HepG2 (cell line): ENCODE measurements at regions not wholly inside any gene's neighbourhood (a gene's known extent, or its start where the extent isn't known, plus 50 kb on each side); places are given as distances from the start of the nearest gene placed in this dataset.

Source experiments
- ATAC-seq: fragments of 200-7000 bp; cut with Tn5 transposase; 3 replicates; pipeline ENCODE4 v1.9.1; 2020; ENCODE audit warnings: mild to moderate bottlenecking, moderate library complexity
- BruUV-seq: library from RNA; stranded (reverse); fragments of 400-500 nt; replicated peaks from 2 replicates; lab custom pipeline; 2021; lab: Mats Ljungman, UMichigan
- CTCF ChIA-PET: fragments of 300-600 bp; formaldehyde crosslinking; extraction: SDS; loops from one replicate; lab custom pipeline; 2021; ENCODE audit warnings: low total read pairs, inconsistent platforms, low intra/inter-chr PET ratio; lab: Yijun Ruan, JAX
- POLR2A ChIA-PET: fragments of 350-600 bp; sonication (Branson Sonifier 250); formaldehyde crosslinking; loops from one replicate; lab custom pipeline; 2020; ENCODE audit warnings: antibody characterized with exemption, inconsistent platforms; lab: Yijun Ruan, JAX
- DNase-seq: peaks from one replicate; pipeline ENCODE4 v3.0.0-alpha.2; 2015; ENCODE audit warnings: low spot score
- FAIRE-seq: peaks from 3 replicates; lab custom pipeline; 2011; peaks lifted over from hg19 to GRCh38; lab: Jason Lieb, UNC
- H2AFZ ChIP-seq: one replicate; pipeline ENCODE4 v1.6.1; 2011; ENCODE audit warnings: low read length, inconsistent platforms
- H3K27ac ChIP-seq: fragments of 300-600 bp; 3 replicates; pipeline ENCODE4 v1.8.0; 2011; ENCODE audit warnings: mixed run types, mild to moderate bottlenecking, mixed read lengths, low read length, inconsistent platforms; ENCODE audit not compliant: insufficient read depth; ENCODE audit errors: extremely low read length
- H3K27me3 ChIP-seq, 2 experiments: fragments of 200-600 bp in 1 of 2; 2 replicates in 1 of 2; 3 replicates in 1 of 2; pipeline versions ENCODE4 v1.6.0 to v1.8.0; 2011; ENCODE audit warnings: low read length in 2 of 2, mild to moderate bottlenecking in 2 of 2, moderate library complexity in 2 of 2, inconsistent platforms in 1 of 2; ENCODE audit not compliant: insufficient read depth in 2 of 2, control insufficient read depth in 1 of 2
- H3K36me3 ChIP-seq, 2 experiments: fragments of 200-600 bp in 1 of 2; replicated peaks in 1 of 2; 2 replicates in 1 of 2; 3 replicates in 1 of 2; pipeline versions ENCODE4 v1.5.1 to v1.8.0; 2011; ENCODE audit warnings: low read length in 2 of 2, inconsistent platforms in 1 of 2; ENCODE audit not compliant: insufficient read depth in 2 of 2, control insufficient read depth in 1 of 2
- H3K4me1 ChIP-seq: 2 replicates; pipeline ENCODE4 v1.5.1; 2012; ENCODE audit warnings: low read length, inconsistent platforms; ENCODE audit not compliant: insufficient read depth
- H3K4me2 ChIP-seq: 2 replicates; pipeline ENCODE4 v1.6.0; 2011; ENCODE audit warnings: low read depth, low read length, inconsistent platforms
- H3K4me3 ChIP-seq, 3 experiments: fragments of 200-600 bp in 1 of 3; sonication (generic), shearing (Covaris generic) in 1 of 3; replicated peaks in 1 of 3; 2 replicates each; pipeline ENCODE4 v1.5.1; 2011 to 2016; ENCODE audit warnings: low read length in 3 of 3, inconsistent platforms in 2 of 3, low read depth in 2 of 3, mild to moderate bottlenecking in 2 of 3, control low read depth in 1 of 3, mixed read lengths in 1 of 3; ENCODE audit not compliant: insufficient read depth in 1 of 3
- H3K79me2 ChIP-seq: one replicate; pipeline ENCODE4 v1.6.1; 2011; ENCODE audit warnings: low read length, inconsistent platforms; ENCODE audit not compliant: insufficient read depth
- H3K9ac ChIP-seq: 2 replicates; pipeline ENCODE4 v1.6.0; 2011; ENCODE audit warnings: mild to moderate bottlenecking, low read depth, low read length, inconsistent platforms; ENCODE audit not compliant: insufficient read depth
- H3K9me3 ChIP-seq: 2 replicates; pipeline ENCODE4 v1.5.1; 2012; ENCODE audit warnings: mild to moderate bottlenecking, low read length
- H4K20me1 ChIP-seq: 2 replicates; pipeline ENCODE4 v1.6.0; 2011; ENCODE audit warnings: inconsistent platforms, mild to moderate bottlenecking, low read length, moderate library complexity; ENCODE audit not compliant: insufficient read depth
- ELF4 ChIP-seq: sonication (generic); formaldehyde crosslinking; IDR thresholded peaks from 2 replicates; pipeline ENCODE4 v1.5.0; 2020; ENCODE audit warnings: missing genetic modification reagents, mild to moderate bottlenecking, moderate library complexity, borderline replicate concordance
- FUBP1 ChIP-seq: sonication (generic); formaldehyde crosslinking; IDR thresholded peaks from 2 replicates; pipeline ENCODE4 v1.5.1; 2020; ENCODE audit warnings: missing genetic modification reagents, mild to moderate bottlenecking, borderline replicate concordance
- SP1 ChIP-seq, 2 experiments: fragments of 450-650 bp in 1 of 2; sonication (generic) in 1 of 2; formaldehyde crosslinking in 1 of 2; IDR thresholded peaks; 2 replicates each; pipeline versions ENCODE4 v1.4.0 to v1.6.1; 2016 to 2020; ENCODE audit warnings: missing genetic modification reagents in 1 of 2
- TRAFD1 ChIP-seq: sonication (generic); formaldehyde crosslinking; IDR thresholded peaks from 2 replicates; pipeline ENCODE4 v1.5.1; 2020; ENCODE audit warnings: missing genetic modification reagents, mild to moderate bottlenecking, borderline replicate concordance
- ZFAT ChIP-seq: sonication (generic); formaldehyde crosslinking; conservative IDR thresholded peaks from 2 replicates; pipeline ENCODE4 v1.8.1; 2023; ENCODE audit warnings: missing genetic modification reagents, inconsistent platforms
- ZNF44 ChIP-seq: sonication (generic); formaldehyde crosslinking; IDR thresholded peaks from 2 replicates; pipeline ENCODE4 v1.5.1; 2020; ENCODE audit warnings: mild to moderate bottlenecking, missing genetic modification reagents
- ZNF629 ChIP-seq: sonication (generic); formaldehyde crosslinking; conservative IDR thresholded peaks from 2 replicates; pipeline ENCODE4 v1.5.0; 2020; ENCODE audit warnings: missing genetic modification reagents
- ZZZ3 ChIP-seq: sonication (generic); formaldehyde crosslinking; IDR thresholded peaks from 2 replicates; pipeline ENCODE4 v1.4.0; 2020; ENCODE audit warnings: missing genetic modification reagents, mild to moderate bottlenecking, borderline replicate concordance
- WGBS: methylation state at CpG from one replicate; pipeline ENCODE4 v1.1.6; 2017; ENCODE audit warnings: low lambda C conversion rate; 5-methylcytosine and 5-hydroxymethylcytosine counted together
- in situ Hi-C: cut with HindIII; loops from 2 replicates; pipeline ENCODE4 v1.10.0; 2017; ENCODE audit warnings: low pct_unique_long_range_greater_than_20kb; ENCODE audit not compliant: extremely low pct_ligation_motif_present
- intact Hi-C: fragments of 100-400 bp; cut with micrococcal nuclease; formaldehyde crosslinking; loops from one replicate; pipeline ENCODE4 v1.10.0; 2022; ENCODE audit not compliant: unreplicated experiment

GRCh38 chr14:100440758-100441203 is 117.6 kb downstream of the SLC25A47 start (continued):
- TF ChIP-seq FUBP1 (no peak), SP1 (IDR thresholded peaks at IDR 0.05) (no peak), SP1 (CRISPR knock-in tag; IDR thresholded peaks at IDR 0.05) (no peak), ZZZ3 (CRISPR knock-in tag) (no peak), ZNF44 (CRISPR knock-in tag) (no peak), ZFAT (CRISPR knock-in tag) (no peak), ELF4 (CRISPR knock-in tag) (no peak)
- TF ChIP-seq, all 625 proteins: peak for 0

GRCh38 chr14:100441271-100441947 is 118.3 kb downstream of the SLC25A47 start:
- peaks cover 11% of the 10 kb centered on the region for H3K4me1 ChIP-seq
- CTCF ChIA-PET = interaction anchor here (2.0 kb wide), 1 partner anchor 204 kb away, joined by 15 read pairs; no protein-coding TSS in a partner anchor
- ATAC-seq = no peak

More at GRCh38 chr14:100441271-100441947, 118.3 kb downstream of the SLC25A47 start:
- Histone ChIP-seq H3K27ac (no peak overlapping the region), H3K27me3 (no peaks in the 10 kb centered on the region), H3K9me3 (no peaks in the 10 kb centered on the region), H3K4me2 (no peak overlapping the region), H3K36me3 (no peaks in the 10 kb centered on the region), H4K20me1 (no peaks in the 10 kb centered on the region), H3K79me2 (no peaks in the 10 kb centered on the region), H3K9ac (no peak overlapping the region), H2AFZ (no peak overlapping the region), H3K4me3 (no peak overlapping the region)
- no TSS peak for BruUV-seq
- WGBS = 88% methylated on average over 4 of the region's 6 CpGs
- in situ Hi-C loops (no loop called here), intact Hi-C loops (no loop called here)
- no peak for TF ChIP-seq TRAFD1 (CRISPR knock-in tag)
- TF ChIP-seq ZNF629 (CRISPR knock-in tag) = 0 out of 2 replicates have a peak, but pooled peaks have one; percentile 26
- FAIRE-seq (no peak), DNase-seq (no peak)
- POLR2A ChIA-PET = no interaction called here
